Upper lobe of left lung (tissue), 4 donors: ENCODE measurements at regions not wholly inside any gene's neighbourhood (a gene's known extent, or its start where the extent isn't known, plus 50 kb on each side); places are given as distances from the start of the nearest gene placed in this dataset.

Experiments used
- CTCF ChIP-seq, 6 experiments: fragments of 450-650 bp in 4 of 6; fragments of 200-600 bp in 2 of 6; sonication (generic) in 2 of 6; IDR thresholded peaks; one replicate each; pipeline ENCODE4 v1.5.1; 2016 to 2019; ENCODE audit warnings: antibody characterized with exemption in 6 of 6
- POLR2A ChIP-seq, 4 donors: fragments of 450-650 bp; IDR thresholded peaks; one replicate each; pipeline ENCODE4 v1.5.1; 2016 to 2017; ENCODE audit warnings: antibody characterized with exemption in 4 of 4, mild to moderate bottlenecking in 2 of 4

- TF ChIP-seq CTCF (IDR thresholded peaks at IDR 0.05): no peak
- TF ChIP-seq POLR2A (IDR thresholded peaks at IDR 0.05): no peak
These were observed 167.0 kb upstream of the PCDH7 start for GRCh38 chr4:30553151-30553550.
